HepG2 (cell line): ENCODE measurements at regions not wholly inside any gene's neighbourhood (a gene's known extent, or its start where the extent isn't known, plus 50 kb on each side); places are given as distances from the start of the nearest gene placed in this dataset.

Experiments
- ARNT ChIP-seq: fragments of 450-650 bp; IDR thresholded peaks from 2 replicates; pipeline ENCODE4 v1.6.1; 2017
- ETV6 ChIP-seq: sonication (generic); formaldehyde crosslinking; conservative IDR thresholded peaks from 2 replicates; pipeline ENCODE4 v1.4.0; 2020; ENCODE audit warnings: missing genetic modification reagents
- MYC ChIP-seq: sonication (generic); formaldehyde crosslinking; IDR thresholded peaks from 2 replicates; pipeline ENCODE4 v1.9.0; 2021; ENCODE audit warnings: missing genetic modification reagents, borderline replicate concordance
- PHF21A ChIP-seq: sonication (generic); formaldehyde crosslinking; IDR thresholded peaks from 2 replicates; pipeline ENCODE4 v1.5.0; 2020; ENCODE audit warnings: mild to moderate bottlenecking, missing genetic modification reagents
- POLR2A ChIP-seq, 2 experiments: IDR thresholded peaks; 2 replicates each; pipeline ENCODE4 v1.6.1; 2011; ENCODE audit warnings: low read depth in 2 of 2, low read length in 2 of 2, mild to moderate bottlenecking in 1 of 2, moderate library complexity in 1 of 2; ENCODE audit not compliant: insufficient read depth in 1 of 2
- RAD21 ChIP-seq: fragments of 450-650 bp; formaldehyde crosslinking; IDR thresholded peaks from 2 replicates; pipeline ENCODE4 v1.5.0; 2020; ENCODE audit warnings: mild to moderate bottlenecking
- ZFP90 ChIP-seq: sonication (generic); formaldehyde crosslinking; IDR thresholded peaks from 2 replicates; pipeline ENCODE4 v1.8.0; 2022; ENCODE audit warnings: missing genetic modification reagents, mild to moderate bottlenecking, inconsistent platforms, borderline replicate concordance
- ZNF138 ChIP-seq: sonication (generic); formaldehyde crosslinking; IDR thresholded peaks from 2 replicates; pipeline ENCODE4 v1.5.0; 2020; ENCODE audit warnings: mild to moderate bottlenecking, low read depth, missing genetic modification reagents
- ZNF282 ChIP-seq: fragments of 450-650 bp; IDR thresholded peaks from 2 replicates; pipeline ENCODE4 v1.6.1; 2018; ENCODE audit not compliant: partially characterized antibody
- ZSCAN20 ChIP-seq: sonication (generic); formaldehyde crosslinking; IDR thresholded peaks from 2 replicates; pipeline ENCODE4 v1.4.0; 2020; ENCODE audit warnings: missing genetic modification reagents, mild to moderate bottlenecking, borderline replicate concordance
- TF ChIP-seq, protein P1 (sequence below): sonication (generic); formaldehyde crosslinking; IDR thresholded peaks from 2 replicates; pipeline ENCODE4 v1.4.0; 2020; ENCODE audit warnings: missing genetic modification reagents

DNA sequence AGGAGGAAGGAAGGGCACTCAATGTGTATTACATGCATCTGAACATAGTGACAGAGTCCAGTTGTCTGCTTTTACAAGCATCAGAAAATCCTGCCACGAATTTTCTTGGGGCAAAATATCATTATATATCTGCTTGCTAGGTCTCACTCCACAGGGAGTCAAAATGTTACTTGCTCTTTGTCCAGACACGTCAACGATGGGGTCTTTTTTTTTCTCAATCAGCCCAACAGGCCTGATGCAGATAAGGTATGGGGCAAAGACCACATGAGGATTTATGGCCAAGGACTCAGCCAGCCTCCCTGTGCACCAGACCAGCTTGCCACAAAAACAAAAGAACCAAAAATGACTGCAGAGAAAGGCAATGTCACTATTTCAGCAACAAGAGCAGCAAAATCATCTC, 323.4 kb upstream of the PKDCC start:
- TF ChIP-seq ZFP90 (CRISPR knock-in tag) (no peak), ARNT (no peak), ZNF282 (no peak), POLR2A (IDR thresholded peaks at IDR 0.05; ENCODE audit: insufficient read depth in 1 of 2, low read depth in 2 of 2, low read length in 2 of 2) (no peak), RAD21 (CRISPR knock-in tag) (no peak), PHF21A (no peak), MYC (CRISPR knock-in tag) (no peak), ZSCAN20 (no peak), ZNF138 (CRISPR knock-in tag) (no peak), ETV6 (CRISPR knock-in tag) (no peak)
- TF ChIP-seq, protein P1, sequence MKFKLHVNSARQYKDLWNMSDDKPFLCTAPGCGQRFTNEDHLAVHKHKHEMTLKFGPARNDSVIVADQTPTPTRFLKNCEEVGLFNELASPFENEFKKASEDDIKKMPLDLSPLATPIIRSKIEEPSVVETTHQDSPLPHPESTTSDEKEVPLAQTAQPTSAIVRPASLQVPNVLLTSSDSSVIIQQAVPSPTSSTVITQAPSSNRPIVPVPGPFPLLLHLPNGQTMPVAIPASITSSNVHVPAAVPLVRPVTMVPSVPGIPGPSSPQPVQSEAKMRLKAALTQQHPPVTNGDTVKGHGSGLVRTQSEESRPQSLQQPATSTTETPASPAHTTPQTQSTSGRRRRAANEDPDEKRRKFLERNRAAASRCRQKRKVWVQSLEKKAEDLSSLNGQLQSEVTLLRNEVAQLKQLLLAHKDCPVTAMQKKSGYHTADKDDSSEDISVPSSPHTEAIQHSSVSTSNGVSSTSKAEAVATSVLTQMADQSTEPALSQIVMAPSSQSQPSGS (CRISPR knock-in tag) = no peak
